Glomerular visceral epithelial cell (primary cell): ENCODE measurements at regions not wholly inside any gene's neighbourhood (a gene's known extent, or its start where the extent isn't known, plus 50 kb on each side); places are given as distances from the start of the nearest gene placed in this dataset.

Experiments
- DNase-seq: peaks from one replicate; pipeline ENCODE4 v3.0.0-alpha.2; 2016; ENCODE audit errors: extremely low spot score

DNA sequence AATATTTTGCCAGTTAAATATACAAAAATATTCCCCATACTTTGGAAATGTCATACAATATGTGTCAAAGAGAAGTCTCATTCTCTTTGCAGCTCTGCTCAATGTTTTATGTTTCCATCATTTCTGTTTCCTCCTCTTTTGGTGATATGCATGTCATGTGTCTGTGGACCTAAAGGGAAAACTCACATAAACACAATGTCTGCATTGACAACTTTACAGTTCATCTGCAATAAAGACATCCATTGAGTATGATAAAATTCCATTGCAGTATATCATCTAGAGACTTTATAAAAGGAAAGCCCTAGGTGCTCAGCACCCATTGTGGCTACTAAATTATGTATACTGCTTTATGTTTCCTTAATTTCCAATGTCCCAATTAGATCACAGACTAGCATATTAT lies 461.3 kb upstream of the FAT3 start:
- DNase-seq: no peak

DNA sequence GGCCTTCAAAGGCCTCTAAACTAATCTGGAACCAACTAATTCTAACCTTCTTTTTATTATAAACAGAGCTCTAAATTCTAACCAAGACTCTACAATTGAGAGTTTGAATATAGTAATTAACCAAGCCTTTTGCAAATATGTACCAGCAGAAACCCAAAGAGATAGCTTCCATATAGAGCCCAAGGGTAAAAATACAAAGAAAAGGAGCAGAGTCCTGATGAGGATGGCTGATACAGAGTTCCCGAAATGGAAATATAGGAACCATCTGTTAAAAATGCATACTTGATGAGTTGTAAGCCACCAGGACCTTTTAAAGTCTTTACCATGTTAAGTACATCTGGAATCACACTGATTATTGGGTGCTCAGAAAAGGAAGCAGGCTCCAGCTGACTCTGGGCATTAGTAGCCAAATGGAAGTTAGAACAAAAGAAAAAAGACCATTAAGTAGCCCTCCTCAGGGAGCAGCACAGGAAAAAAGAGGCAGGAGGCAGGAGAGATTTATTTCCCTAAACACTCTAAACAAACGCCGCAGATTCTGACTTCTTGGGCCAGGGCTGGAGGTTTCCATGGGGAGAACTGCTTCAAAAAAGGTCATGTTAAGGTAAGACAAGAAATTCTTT lies 463.1 kb upstream of the FAT3 start:
- DNase-seq: no peak

DNA sequence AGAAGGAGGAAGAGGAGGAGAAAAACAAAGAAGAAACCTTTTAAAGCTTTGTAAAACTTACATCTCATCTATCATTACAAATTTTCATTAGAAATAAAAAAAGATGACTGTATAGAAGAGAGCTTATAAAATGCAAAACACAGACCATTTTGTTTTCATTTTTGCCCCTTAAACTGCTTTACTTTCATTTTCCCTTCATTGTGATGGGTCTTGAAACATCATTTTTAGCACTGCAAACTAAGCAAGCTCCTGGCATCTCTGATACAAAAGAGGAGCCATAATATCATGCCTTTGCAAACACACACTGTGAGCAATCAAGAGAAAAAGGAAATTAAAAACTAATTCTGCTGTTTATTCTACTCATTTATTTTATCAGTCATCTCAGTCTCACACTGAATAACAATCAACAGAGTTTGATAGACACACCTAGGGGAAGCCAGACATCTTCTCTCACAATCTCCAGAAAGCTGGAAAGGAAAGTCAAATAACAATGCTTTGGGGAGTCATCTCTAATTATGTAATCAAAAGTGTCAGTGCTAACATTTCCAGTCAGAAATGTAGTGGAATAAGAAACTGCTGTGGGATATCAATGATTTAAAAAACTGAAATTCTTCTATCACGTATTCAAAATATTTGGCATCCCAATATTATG lies 467.7 kb upstream of the FAT3 start:
- DNase-seq: no peak

DNA sequence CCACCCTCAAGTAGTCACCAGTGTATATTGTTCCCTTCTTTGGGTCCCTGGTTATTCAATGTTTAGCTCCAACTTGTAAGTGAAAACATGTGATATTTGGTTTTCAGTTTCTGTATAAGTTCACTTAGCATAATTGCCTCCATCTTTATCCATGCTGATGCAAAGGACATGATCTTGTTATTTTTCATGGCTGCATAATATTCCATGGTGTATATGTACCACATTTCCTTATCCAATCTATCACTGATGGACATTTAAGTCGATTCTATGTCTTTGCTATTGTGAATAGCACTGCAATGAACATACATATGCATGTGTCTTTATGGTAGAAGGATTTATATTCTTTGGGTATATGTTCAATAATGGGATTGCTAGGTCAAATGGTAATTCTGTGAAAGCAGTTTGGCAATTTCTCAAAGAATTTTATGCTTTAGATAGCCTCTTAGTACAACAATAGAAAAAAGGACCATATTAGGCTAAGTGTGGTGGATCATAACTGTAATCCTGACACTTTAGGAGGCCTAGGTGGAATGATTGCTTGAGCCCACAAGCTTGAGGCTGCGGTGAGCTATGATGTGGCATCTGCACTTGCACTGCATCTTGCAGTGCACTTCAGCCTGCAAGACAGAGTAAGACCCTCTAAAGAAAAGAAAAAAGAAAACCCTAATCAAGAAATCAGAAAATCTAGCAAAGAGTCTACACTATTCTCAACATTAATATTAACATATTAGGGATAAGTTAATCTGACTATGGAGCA lies 468.5 kb upstream of the FAT3 start:
- no peak for DNase-seq

DNA sequence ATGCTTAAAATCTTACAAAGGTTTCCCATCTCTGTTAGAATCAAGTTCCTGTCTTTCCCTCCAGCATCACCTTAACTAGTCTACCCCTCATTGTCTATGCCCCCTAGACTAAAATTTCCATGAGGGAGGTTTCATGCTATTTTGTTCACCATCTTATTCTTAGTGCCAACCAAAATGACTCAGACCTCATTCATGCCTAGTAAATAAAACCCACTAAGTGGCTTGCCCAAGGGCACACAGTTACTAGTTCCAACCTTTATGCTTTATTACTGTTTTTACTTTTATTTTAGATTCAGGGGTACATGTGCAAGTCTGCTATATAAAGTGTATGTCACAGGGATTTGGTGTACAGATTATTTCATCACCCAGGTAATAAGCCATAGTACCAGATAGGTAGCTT lies 469.1 kb upstream of the FAT3 start:
- DNase-seq: no peak

DNA sequence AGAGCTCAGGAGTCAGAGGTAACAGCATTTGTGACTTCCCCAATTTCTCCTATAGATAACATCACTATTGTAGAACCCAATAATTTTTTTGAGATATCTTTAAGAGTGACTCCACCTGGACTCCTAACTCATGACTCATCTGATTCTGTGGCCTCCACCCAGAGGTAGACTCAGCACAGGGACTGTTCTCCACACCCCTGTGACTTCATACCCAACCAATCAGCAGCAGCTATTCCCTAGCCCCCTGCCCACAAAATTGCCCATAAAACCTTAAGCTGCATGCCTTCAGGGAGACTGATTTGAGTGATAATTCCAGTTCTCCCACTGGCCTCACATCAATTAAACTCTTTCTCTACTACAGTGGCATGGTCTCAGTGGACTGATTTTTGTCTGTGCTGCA lies 475.4 kb upstream of the FAT3 start:
- peak; percentile 9 for DNase-seq

DNA sequence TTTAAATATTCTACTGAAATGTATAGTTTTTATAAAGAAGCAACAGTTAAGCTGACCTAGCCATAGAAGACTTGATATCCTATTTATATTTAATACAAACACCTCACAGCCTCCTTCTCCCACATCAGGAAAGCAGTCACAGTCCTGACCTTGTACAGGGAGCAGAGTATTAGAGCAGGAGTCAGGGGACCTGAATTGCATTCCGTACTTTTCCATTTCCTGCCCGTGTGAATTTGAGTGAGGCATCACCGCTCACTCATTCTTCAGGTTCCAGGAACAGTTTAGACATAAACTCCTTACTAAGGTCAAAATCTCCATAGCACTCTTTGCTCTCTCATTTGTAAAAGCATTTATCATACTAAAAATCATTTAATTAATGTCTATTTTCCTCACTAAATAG lies 482.5 kb upstream of the FAT3 start:
- no peak for DNase-seq

DNA sequence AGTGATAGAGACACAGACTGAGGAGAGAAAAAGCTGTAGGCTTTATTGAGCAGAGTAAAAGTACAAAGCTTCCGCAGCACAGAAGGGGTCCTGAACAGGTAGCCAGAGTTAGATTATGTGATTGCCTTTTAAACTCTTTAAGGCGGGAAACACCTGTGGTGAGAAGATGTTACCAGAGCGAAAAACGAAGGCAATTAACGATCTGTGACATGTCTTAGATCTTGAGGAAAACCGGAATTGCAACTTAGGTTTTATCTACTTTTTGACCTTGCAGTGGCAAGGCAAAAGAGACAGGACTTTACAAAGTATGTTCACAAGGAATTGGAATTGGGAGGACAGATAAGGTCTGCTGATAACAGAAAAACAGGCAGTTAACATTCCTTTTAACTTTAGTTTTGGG lies 493.6 kb upstream of the FAT3 start:
- DNase-seq: no peak

DNA sequence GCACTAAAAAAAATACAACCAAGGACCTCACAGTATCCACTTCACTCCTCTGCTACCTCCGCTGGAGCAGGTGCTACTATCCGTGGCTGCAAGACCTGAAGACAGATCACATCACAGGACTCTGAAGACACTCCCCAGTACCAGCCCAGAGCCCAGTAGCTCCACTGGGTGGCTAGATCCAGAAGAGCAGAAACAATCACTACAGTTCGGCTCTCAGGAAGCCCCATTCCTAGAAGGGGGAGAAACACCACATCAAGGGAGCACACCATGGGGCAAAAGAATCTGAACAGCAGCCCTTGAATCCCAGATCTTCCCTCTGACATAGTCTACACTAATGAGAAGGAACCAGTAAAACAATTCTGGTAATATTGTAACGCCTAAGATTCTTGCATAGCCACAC lies 494.0 kb upstream of the FAT3 start:
- DNase-seq: no peak

DNA sequence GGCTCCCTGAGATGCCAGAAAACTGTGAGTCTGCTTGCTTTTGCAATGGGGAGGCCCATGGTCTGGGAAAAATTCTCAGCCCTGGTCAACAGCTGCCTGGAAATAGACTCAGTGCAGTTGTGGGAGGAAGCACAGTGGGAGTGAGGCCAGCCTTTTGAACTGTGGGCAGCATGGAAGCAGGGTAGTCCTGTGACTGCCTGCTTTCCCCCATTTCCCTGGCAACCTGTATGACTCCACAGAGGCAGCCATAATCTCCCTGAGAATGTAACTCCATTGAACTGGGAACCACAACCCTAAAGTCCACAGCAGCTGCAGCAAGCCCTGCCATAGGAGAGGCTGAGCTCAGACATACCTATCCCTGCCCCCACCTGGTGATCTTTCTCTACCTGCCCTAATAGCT lies 494.6 kb upstream of the FAT3 start:
- DNase-seq: no peak

DNA sequence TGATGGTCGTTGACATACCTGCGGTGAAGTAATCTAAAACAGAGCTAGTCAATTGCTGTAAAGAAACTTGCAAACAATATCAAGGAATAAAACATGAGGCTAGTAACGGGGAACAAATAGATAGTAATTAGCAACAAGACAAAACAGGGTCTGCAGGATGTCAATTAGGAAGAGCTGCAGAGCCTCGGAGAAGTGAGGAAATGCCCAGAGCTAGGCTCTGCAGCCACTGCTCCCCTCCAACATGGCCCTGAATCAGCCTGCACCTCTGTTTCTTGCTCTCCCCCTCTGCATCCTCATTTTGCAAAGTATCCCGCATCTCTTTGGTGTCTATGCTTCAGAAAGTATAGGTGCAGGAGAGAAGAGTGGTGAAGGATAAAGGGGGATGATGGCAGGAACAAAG lies 507.4 kb upstream of the FAT3 start:
- DNase-seq: no peak

DNA sequence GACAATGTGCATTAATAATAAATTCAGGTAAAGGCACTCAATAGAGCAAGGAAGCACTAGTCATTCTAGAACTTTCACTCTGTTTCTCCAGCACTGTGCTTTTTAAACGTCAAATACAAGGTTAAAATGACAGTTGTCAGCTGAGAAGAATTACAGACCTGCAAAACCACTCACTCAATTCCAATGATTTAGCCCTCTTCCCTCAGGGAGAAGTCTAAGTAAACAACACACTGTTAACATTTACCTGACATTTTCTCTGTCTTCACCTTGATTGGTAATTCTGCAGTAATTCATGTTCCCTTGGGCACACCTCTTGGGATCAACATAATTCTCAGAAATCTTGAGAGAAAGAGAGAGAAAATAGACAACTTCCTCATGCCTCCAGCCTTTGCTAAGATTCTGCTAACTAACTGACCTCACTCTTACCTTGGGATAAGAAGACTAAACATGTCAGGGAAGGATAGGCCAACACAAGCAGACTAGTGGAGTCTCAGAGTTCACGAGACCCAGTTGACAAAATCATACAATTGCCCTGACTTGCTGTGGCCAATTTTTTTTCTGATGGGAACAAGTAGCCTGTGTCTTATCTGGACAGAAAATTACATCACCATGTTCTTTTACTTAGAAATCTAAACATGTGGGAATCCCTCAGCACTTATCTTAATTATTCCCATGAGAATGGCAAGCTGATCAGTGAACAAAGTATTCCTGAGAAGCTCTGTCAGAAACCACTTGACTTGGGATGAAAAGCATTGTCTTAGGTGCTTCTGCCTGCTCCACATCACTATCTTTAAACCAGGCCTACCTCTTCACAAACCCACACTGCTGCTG lies 516.8 kb upstream of the FAT3 start:
- no peak for DNase-seq

DNA sequence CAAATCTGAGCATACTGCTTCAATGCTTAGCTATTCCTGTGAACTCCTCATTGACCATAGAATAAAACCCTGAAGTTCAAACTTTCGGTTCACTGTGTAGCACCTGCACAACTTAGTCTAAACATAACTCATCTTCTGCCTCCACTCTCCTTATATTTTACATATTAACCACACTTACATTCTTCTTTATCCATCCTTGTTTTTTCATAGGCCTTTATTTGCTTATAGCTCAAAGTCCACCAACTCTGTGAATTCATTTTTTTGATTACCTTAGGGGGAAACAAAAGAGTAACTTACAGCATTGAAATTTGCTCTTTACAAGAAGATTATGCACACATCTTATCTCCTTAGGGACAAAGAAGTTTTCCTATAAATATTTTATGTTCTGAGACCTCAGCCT lies 521.6 kb upstream of the FAT3 start:
- DNase-seq: no peak

DNA sequence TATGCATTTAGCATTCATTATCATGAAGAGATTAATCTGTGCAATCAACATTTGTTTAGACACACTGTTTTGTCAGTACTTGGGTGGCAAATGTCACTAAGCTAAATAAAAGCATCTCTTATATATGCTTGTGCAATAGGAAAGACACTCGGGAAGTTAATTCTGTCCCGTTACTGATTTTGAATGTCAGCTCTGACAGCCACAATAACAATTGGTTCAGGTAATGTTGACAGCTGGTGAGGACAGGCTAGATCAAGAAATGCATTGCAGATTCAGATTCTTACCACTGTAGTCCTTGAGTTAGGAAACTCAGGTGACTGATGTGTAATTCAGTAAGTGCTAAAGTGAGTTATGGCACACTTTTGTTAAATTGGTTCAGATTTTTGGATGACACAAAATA lies 523.8 kb upstream of the FAT3 start:
- DNase-seq: no peak

DNA sequence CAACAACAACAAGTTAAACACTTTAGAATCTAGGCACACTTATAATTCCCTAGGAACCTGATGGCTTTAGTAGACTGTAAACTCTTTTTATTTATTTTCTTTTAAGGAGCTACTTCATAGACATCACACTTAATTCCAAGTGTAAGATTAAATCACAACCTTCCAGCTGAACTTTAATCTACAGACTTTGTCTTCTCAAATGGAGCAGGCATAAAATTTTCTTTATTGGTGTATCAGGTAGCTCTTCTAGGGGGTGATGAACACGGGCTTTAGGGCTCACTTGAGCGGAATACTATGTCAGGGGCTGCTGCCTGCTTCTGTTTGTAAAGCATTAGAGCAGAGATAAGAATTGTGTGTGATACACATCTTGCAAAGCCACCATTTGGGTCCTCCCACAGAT lies 525.8 kb upstream of the FAT3 start:
- DNase-seq: no peak

DNA sequence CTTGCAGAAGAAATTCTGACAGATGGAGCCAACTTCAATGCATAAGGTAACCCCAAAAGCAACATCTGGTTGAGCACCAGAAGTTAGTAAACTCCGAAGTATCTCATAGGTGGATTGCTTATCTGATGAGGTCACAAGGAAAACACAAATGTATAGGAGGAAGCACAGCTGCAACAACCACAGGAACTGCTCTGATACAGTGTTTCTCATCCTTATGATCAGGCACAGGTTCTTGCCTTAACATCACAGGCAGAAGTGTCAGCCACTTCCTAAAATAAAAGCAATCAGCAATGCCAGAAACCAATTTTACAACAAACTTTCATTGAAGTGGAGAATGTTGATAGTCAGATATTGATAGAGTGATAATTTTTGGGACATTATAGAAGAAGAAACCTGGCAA lies 530.3 kb upstream of the FAT3 start:
- DNase-seq: no peak

DNA sequence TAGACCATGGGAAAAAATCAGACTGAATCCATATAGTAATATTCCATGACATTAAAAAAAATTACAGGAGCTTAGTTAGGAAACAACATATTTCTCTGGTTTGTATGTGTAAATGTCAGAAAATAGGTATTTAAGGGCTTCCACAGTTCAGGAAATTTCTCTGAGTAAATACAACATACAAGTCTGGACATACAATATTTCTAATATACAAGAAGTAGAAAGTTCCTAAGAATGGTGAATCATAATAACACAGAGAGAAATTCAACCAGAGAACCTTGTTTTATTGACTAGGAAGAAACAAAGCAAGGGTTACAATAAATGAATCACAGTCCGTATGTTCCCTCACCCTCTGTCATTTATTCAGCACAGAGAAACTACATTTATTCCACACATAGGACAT lies 532.7 kb upstream of the FAT3 start:
- no peak for DNase-seq

DNA sequence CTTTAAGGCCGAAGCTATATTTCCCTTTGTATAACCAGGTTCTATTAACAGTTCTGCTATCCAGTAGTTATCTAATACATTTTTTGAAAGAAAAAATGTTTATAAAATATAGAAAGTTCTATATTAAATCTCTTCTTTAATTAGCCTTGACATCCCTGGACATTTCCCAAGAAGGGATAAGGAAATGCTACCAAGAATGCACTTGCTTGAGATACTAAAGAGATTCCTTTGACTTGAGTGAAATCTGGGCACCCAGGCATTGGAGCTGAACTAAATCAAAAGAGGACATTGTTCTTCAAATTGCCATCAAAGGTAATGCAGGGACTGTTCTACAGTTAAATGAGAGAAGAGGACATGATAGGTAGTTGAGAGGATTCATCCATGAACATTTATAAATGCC lies 535.9 kb upstream of the FAT3 start:
- no peak for DNase-seq

DNA sequence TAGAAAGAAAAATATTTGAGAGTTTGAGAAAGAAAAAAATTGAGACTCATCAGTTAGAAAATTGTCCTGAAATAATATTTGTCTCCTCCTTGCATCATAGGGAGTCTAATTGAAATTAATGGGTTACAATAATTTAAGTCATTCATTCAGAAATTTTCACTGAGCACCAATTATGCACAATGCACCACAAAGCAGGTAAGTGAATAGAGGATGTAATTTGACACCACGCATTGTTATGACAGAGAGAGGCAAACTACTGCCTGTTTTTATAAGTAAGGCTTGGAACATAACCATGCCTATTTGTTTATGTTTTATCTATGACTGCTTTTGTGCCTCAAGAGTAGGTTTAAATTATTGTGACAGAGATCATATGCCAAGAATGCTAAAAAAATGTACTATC lies 537.9 kb upstream of the FAT3 start:
- DNase-seq: no peak

DNA sequence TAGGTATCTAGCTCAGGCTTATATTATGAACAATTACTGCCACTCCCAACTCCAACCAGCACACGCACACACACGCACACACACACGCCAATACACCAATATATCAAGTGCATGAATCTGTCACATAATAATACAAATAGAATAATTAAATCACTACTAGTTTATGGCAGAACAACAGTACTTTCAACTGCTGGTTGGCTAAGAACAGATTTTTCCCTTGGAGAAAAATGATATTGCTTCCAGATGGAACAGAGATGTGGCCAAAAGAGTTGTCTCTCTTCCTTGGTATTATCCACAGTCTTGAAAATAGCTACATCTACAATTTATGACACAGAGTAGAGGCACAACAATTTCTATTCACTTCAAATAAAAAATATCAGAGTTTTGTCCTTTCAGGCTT lies 538.3 kb upstream of the FAT3 start:
- DNase-seq: no peak

DNA sequence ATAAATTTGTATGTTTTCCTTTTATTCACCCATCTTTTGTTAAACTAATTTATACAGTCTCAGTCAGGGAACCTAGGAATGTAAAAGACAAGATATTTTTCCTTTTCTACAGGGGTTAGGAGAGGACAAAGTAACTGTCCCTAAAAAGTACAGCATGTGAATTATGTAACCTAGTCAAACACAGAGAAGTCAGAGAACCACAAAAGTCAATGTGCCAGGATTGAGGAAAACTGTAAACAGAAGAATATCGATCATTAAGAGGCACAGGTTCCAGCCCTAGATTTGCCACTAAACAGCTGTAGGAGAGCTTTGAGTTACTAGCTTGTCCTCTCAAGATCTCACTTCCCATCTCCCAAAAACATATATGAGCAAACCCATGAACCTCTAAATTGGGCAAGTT lies 550.9 kb upstream of the FAT3 start:
- DNase-seq: no peak

DNA sequence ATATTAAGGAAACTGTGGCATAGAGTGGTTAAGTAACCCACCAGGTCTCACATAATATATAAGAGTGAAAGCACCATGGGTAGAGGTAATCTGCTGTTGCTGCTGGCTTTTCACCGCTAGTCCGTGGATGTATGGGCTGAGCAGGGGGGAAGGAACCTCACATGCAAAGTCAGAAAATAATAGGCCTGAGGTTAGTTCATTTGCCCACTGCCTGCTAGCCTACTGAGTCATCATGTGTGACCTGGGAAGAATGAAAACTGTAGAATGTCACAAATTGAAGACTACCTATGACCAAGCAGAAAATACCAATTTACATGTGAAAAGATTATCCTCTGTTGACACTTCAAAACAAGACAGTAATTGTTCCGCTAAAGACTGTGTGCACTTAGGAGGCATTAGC lies 560.1 kb upstream of the FAT3 start:
- peak; percentile 23 for DNase-seq

DNA sequence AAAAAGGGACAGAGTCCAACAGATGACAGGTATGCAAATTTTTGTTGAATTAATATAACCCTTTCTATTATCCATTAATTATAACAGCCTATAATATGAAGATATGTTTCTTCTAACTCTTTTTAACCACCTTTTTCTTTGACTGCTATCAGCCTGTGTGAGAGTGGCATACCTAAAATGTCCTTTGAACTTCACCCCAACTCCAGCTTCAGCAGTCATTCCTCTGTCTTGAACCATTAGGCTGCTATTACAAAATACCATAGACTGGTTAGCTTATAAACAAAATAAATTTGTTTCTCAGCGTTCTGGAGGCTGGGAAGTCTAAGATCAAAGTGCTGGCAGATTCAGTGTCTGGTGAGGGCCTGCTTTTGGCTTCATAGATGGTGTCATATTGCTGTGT lies 564.6 kb upstream of the FAT3 start:
- no peak for DNase-seq
